Panc1 (cell line): ENCODE measurements at regions not wholly inside any gene's neighbourhood (a gene's known extent, or its start where the extent isn't known, plus 50 kb on each side); places are given as distances from the start of the nearest gene placed in this dataset.
"Not testable (repeated sequence)": the region's sequence is repeated elsewhere in the genome, so short reads cannot be mapped to it uniquely, and the experiment has no call there.

Experiments used
- CTCF ChIP-seq: fragments of 450-650 bp; IDR thresholded peaks from 2 replicates; pipeline ENCODE4 v1.5.1; 2017; ENCODE audit warnings: mild to moderate bottlenecking
- POLR2AphosphoS5 ChIP-seq: IDR thresholded peaks from 2 replicates; pipeline ENCODE4 v1.6.1; 2012; ENCODE audit warnings: mild to moderate bottlenecking, low read depth, low read length, moderate library complexity
- SIN3A ChIP-seq: IDR thresholded peaks from 2 replicates; pipeline ENCODE4 v1.6.1; 2012; ENCODE audit warnings: low read depth, mild to moderate bottlenecking, low read length, moderate library complexity, borderline replicate concordance; ENCODE audit not compliant: insufficient read depth
- TCF7L2 ChIP-seq: IDR thresholded peaks from 2 replicates; pipeline ENCODE4 v1.6.1; 2011; ENCODE audit warnings: mild to moderate bottlenecking, low read depth, low read length, inconsistent platforms

- not testable (repeated sequence) for TF ChIP-seq SIN3A, CTCF, POLR2AphosphoS5, TCF7L2
These were observed 91.4 kb upstream of the ZC3H11B start for GRCh38 chr1:219704331-219704730.
